HG03558 (cell line): ENCODE measurements at regions not wholly inside any gene's neighbourhood (a gene's known extent, or its start where the extent isn't known, plus 50 kb on each side); places are given as distances from the start of the nearest gene placed in this dataset.
A peak's percentile ranks its signal among the peaks of the same experiment; 100 is the strongest.

Source experiments
- ATAC-seq: cut with Tn5 transposase; IDR thresholded peaks from one replicate; pipeline ENCODE4 v1.9.1; 2021; ENCODE audit warnings: moderate number of reproducible peaks; ENCODE audit not compliant: unreplicated experiment; ENCODE audit errors: extremely low read depth

DNA sequence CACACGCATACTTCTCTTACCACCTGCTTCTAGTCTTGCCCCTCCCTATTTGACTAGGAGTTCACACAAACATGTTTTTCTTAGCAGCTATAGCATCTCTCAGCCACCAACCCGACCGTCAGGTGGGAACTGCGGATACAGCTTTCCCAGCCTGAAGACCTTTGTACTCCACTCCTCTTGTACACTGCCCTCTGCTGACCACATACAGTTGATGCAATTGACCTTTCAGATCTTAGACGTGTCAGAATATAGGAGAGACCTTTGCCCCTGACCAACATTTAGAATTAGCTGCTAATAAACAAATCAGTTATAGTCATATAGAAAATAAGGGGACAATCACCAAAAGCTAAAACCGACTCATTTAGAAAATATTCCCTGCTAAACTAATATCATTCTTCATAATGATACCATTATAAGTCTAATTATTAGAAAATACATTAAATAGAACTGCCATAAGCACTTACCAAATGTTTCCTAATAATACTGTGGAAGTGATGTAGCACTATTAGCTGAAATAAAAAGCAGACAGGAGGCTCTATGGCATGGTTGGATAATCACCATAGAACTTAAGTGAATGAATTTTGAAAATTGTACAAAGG lies 208.4 kb downstream of the RAD51AP2 start:
- ATAC-seq = peak; percentile 60

DNA sequence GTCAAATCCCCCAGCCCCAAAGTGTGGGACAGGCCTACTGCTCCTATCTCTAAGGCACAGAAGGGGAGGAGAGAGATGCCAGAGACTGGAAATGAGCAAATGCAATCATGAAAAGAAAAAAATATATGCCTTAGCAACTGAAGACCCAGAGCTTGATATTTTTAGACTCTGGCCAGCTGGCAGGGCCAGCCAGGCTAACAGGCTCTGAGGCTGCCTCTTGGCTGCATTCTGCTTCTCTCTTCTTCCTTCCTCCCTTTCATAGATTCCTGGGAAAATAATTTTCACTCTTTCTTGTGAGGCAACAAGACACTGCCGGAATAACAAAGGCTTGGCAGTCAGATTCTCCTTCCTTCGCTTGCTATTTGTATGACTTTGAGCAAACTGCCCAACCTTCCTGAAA lies 209.1 kb downstream of the RAD51AP2 start:
- ATAC-seq = no peak

DNA sequence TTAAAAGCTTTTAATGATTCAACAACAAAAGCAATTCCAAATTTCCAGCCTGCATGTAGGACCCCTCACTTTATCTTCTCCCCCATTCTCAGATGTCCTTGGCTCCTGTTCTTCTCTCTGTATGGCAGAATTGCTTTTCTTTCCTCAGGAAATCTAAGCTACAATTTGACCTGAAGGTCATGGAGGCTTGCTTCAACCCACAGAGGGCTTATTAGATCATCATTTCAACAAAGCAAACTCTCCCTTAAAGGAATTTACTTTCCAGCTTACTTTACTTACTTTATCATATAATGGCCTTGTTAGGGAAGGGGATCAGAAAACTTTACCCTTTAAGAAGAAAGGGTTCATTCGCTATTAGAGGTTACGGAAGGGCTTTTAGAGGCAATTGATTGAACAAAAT lies 211.5 kb downstream of the RAD51AP2 start:
- no peak for ATAC-seq

DNA sequence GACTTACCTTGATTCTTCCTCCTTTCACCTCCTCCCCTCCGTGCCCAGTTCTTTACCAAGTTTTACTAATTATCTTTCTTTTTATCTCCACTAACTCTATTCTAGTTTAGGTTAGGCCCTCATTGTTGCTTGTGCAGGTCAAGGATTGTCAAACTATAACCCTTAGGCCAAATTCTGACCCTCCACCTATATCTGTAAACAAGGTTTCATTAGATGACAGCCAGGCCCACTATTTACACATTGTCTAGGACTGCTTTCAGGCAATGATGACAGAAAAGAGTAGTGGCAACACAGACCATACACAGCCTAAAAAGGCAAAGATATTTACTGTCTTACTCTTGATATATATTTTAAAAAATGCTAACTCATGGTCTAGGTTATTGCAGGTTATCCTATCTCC lies 212.0 kb downstream of the RAD51AP2 start:
- no peak for ATAC-seq

GRCh38 chr2:17303521-17303920 lies 214.7 kb downstream of the RAD51AP2 start:
- ATAC-seq = no peak

DNA sequence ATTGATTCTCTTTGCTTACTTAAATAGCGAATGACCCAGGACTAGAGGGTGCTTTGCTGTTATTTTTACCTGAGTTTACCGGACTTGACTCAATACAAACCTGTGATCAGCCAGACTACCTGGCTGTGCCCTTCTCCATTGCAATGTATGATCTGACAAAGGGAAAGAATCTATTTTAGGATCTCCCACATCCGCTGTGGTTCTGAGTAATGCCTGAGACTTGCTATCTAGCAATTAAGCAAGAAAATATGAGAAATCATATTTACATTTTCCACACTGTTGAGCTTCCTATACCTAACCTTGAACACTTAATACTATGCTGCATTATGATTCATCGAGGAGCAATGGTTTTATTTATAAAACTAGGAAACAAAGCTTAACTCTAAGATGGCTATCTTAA lies 215.2 kb downstream of the RAD51AP2 start:
- ATAC-seq = no peak

GRCh38 chr2:17302281-17302680 lies 216.0 kb downstream of the RAD51AP2 start:
- no peak for ATAC-seq

DNA sequence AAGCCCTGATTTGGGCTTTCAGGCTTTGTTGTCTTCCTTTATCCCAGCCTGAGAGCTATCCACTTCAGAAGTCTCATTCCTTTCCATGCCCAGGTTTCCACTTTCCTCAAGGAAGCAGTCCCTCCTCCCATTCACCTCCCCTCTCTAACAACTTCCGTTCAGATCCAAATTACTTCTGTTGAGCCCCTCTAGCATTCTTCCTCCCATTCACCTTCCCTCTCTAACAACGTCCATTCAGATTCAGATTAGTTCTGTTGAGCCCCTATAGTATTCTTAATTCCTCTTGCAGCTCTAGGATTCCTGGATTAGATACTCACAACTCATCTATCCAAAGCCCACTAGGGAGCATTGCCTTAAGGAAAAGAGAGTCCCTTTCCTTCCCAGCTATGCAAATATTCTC lies 216.8 kb downstream of the RAD51AP2 start:
- ATAC-seq = no peak

DNA sequence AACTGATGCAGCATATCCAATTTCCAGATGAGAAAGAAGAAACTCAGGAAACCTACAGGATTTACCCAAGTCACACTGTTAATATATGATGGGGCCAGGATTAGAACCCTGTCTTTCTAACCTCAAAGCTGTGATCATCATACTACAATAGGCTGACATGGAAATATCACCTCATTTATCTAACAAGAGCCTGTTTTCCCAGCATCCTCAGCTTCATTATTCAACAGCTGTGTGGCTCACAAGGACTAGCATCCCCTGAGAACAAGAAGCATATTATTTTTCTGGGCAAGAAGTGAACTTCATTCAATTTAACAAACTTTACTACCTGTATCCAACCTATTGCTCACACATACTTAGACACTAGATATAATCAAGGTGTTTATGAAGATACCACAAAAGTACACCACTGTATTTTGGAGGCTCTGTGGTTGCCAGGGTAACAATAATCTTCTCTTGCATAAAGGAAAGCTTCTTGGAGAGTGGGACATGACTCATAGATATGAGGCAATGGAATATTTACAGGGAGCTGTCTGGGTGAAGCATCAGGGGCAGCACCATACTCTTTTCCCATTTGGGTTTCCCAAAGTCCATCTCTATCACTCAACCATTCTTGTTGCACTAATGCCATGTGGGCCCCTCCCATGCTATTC lies 218.2 kb downstream of the RAD51AP2 start:
- no peak for ATAC-seq

GRCh38 chr2:17298453-17298852 lies 219.8 kb downstream of the RAD51AP2 start:
- ATAC-seq = no peak

GRCh38 chr2:17296686-17297085 lies 221.6 kb downstream of the RAD51AP2 start:
- no peak for ATAC-seq

- ATAC-seq = no peak
Measured at GRCh38 chr2:17289669-17290068, 228.6 kb downstream of the RAD51AP2 start.

DNA sequence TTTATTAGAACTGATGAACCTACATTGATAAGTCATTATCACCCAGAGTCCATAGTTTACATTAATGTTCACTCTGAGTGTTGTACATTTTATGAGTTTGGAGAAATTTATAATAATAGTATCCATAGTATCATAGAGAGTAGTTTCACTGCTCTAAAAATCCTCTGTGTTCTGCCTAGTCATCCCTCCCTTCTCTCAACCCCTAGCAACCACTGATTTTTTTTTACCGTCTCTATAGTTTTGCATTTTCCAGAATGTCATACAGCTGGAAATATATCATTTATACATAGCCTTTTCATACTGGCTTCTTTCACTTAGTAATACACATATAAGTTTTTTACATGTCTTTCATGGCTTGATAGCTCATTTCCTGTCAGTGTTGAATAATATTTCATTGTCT lies 231.1 kb downstream of the RAD51AP2 start:
- ATAC-seq = no peak

DNA sequence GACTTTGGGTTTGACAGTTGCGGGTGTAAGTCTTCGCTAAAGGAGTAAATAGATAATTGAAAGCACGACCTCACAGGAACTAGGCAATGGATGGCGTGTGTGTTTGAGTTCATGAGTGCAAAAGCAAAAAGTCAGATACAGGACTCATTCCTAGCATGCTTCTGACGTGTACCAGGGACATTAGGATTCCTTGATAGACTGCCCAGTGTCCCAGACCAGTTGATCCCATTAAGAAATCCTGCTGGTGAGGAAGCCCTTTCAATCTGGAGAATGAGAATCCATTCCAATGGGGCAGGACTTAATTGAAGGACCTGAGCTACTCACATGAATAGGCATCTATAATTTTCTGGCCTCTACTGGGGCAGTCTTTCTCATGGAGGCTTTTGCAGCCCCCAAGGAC lies 235.4 kb downstream of the RAD51AP2 start:
- no peak for ATAC-seq

DNA sequence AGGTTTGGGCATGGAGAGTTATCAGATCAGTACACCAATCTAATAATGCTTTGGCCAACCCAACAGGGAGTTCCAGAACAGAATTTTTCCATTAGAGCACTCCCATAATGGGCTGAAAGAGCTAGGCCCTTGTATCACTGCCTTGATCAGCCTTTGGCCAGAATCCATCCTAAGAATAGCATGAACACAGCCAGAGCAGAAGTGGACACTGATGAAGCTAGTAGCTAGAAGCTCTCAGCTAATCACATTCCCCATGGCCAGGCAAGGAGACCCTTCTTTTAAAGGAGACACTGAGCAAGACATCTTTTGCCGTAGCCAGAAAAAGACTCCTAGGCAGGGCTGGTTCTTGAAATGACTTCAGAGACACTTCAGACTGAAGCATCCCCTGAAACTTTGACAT lies 236.0 kb downstream of the RAD51AP2 start:
- no peak for ATAC-seq

DNA sequence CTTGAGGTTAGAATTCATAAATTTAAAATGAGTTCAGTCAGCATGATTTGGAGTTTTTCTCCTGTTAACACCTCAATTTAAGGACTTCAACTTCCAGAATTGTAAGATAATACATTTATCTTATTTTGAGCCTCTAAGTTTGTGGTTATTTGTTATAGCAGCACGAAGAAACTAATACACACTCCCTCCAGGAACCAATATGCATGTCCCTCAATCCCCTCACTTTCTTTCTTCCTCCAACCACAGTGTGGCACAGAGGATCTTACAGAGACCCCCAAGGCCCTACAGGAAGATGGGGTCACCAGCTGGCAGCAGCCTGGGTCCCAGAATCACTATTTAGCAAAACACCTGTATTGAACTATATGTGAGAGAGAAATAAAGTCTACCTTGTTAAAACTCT lies 242.0 kb downstream of the RAD51AP2 start:
- no peak for ATAC-seq

GRCh38 chr2:17272652-17273525 lies 245.4 kb downstream of the RAD51AP2 start:
- no peak for ATAC-seq

DNA sequence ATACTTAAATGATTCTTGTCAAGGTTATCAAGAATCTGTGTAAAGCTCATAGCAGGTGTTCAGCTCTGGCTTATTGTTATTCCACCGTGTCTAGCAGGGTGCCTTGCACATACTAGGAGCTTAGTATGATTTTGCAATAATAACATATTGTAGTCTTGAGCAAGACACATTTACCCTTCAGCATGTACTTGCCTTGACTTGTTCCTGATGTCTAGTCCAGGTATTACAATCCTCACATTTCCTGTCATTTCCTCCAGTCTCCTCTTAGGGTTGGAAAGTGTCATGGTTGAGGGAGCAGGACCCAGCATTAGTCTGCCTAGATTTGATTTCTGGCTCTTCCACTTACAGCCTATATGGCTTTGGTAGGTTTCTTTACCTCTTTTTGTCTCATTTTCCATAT lies 246.1 kb downstream of the RAD51AP2 start:
- no peak for ATAC-seq

DNA sequence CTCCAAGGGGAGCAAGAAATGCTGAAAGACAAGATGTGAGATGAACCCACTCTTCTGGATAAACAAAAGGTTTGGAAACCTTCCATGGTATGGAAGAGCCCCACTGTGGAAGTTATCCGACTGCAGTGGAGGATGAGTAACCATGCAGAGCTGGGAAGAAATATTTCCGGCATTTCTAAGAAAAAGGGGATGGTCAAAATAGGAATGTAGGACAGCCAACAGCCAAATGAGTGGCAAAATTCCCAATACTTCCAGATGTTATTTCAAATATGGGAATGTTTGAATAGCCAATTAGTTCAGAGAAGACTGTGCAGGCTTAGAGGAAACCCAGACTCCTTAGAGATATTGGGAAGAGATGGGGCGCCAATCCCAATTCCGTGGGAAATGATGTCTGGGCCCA lies 246.8 kb downstream of the RAD51AP2 start:
- no peak for ATAC-seq

GRCh38 chr2:17270894-17271293 lies 247.3 kb downstream of the RAD51AP2 start:
- peak; percentile 43 for ATAC-seq

DNA sequence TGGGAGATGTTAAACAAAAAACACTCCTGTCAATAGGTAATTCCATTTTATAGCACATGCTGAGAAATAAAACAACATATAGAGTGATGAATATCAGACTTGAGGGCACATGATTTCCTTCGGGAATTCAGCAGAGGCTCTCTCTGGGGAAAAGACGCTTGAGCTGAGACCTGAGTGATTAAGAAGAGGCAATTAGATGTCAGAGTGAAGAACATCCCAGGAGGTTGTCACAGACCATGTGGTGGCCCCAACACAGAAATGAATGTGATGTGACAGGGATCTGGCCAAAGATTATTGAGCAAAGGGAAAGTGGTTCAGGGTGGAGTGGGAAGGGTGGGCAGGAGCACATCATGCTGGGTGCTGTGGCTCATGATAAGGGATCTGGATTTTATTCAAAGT lies 254.7 kb downstream of the RAD51AP2 start:
- ATAC-seq = no peak
